ENCODE measurements at regions not wholly inside any gene's neighbourhood (a gene's known extent, or its start where the extent isn't known, plus 50 kb on each side); places are given as distances from the start of the nearest gene placed in this dataset.

DNA sequence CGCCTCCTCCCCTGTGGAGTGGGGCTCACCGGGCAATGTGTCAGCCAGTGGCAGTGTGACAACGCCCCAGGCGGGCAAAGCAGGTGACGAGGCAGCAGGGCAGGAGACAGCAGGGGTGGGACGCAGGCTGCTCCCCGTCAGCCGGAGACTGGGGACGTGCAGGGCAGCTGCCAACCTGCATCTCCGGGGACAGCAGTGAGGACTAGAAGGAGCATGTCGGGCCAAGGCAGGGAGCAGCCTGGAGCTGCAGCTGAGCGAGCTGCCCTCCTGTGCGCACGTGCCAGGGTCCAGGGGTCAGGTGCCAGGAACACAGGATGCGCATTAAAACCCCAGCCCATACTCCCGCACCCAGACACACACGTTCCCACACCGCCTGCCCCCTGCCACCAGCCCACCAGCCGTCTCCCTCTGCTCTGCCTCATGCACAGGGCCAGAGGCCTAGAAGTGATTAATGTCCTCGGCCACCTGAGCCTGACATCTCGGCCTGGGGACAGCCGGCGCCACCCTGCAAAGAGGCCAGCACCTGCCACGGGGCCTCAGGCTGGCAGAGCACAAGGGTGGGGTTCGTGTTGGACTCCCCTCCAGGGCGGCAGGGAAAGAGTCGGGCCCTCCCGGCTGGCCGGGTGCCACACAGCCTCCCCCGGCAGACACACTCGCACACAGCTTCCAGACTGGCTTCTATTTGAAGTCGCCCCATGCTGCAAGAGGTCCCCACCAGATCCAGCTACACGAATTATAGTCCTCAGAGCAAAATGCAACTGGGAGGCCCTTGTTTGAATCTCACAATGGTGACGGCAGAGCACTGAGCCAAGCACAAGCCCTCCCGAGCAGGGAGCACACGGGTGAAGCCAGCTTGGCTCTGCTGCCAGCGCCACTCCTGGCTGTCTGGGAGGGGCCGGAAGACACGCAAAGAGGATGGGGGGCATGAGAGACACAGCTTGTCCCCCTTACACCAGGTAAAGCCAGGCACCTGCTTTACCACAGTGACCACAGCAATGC lies 90.4 kb downstream of the RBFOX3 start:
- DNase-seq, result no peak

- DNase-seq, result no peak
Observed at GRCh38 chr17:79519601-79520000, 91.2 kb downstream of the RBFOX3 start.

- no peak for DNase-seq
Observed at GRCh38 chr17:79518585-79519523, 92.0 kb downstream of the RBFOX3 start.

DNA sequence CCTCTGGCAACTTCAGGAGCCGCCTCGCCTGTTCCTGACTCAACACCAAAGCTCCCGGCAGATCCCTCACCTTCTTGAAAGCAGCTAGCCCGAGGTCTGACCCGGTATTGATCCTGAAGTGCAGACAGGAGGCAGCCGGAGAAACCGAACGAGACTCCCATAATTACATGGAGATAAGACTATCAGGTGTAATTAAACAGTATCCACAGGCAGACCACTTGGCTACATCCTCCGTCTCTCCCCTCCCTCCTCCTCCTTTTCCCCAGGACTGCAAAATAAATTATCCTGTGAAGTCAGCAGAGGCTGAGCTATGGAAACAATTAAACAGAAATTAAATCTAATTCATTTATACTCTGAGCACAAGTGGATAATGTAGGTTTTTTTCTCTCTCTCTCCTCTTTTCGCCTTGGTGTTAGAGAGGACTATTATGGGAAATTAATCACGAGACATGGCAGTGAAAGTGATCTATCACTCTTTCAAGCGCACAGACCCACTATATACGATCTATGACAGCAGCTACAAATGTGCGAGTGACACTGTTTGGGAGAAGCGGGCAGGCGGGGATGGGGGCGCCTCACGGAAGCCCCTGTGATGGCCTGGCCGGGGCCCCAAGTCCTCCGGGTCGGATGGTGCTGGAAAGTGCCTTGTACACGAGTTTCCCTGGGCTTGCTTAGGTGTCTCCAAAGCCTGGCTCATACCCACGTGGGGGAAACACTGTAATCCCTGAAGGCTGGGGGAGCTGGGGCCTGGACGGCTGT lies 92.8 kb downstream of the RBFOX3 start:
- DNase-seq, result no peak

DNA sequence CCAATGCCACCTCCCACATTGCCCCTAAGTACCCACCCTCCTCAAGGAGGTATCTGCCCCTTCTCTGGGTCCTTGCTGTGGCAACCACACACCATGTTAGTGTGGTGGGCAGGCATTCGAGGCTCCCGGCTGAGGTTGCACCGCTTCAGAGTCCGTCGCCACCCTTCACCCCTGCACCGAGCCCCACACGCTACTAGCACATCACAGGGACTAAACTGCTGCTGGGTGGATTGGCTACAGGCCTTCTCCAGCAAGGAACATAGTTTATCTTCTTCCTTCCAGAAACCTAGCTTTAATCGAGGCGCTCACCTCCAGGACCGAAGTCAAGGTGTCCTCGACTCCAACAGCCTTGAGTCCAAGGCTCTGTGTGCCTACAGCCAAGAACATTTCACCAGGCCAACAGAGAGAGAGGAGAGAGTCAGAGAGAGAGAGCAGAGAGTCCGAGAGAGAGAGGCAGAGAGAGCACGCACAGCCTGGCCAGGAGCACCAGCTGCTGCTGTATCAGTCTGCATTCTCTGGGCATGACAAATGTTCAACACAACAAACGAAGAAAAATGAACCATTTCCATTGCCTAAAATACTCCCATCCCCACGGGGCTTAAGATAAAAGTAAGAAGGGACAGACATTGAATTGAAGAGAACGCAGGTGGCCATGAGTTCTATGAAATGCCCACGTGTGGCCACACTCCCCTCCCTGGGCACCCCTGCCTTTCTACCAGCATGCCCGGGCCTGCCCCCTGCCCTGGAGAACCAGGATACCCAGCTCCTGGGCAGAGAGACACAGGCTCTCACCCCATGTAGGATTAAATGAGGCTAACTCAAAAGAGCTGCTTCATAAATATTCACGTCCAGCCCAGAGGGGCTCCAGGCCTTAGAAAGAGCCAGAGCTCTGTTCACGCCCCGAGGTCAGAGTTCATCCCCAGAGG lies 94.9 kb downstream of the RBFOX3 start:
- DNase-seq, result no peak

DNA sequence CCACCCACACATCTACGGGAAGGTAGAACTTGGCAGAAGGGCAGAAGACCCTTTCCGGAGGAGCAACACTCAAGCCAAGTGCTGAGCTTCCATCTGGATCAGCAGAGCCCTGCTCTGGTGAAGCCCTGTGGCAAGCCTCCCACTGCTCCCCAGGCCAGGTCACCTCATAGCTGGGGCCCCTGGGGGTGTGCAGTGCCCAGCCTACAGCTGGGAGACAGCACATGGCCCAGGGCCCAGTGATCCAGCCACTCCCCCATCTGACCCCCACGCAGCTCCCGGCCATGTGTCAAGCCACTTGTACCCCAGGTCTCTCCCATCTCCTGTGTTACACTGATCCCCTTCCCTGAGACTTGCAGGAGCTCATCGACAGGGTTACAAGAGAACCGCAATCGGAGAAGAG lies 95.7 kb downstream of the RBFOX3 start:
- no peak for DNase-seq

GRCh38 chr17:79513820-79514535 lies 96.9 kb downstream of the RBFOX3 start:
- no peak for DNase-seq

DNA sequence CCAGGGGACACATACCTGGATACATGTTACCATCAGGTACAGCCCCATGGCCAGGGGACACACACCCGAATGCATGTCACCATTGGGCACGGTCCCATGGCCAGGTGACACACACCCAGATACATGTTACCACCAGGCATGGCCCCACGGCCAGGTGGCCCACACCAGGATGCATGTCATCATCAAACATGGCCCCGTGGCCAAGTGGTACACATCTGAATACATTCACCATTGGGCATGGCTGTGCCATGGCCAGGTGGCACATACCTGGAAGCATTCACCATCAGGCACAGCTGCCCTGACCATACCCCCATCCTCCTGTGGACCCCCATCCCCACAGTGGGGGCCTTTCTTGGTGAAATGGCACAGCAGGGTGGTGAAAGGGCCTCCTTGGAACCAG lies 97.6 kb downstream of the RBFOX3 start:
- DNase-seq, result no peak

DNA sequence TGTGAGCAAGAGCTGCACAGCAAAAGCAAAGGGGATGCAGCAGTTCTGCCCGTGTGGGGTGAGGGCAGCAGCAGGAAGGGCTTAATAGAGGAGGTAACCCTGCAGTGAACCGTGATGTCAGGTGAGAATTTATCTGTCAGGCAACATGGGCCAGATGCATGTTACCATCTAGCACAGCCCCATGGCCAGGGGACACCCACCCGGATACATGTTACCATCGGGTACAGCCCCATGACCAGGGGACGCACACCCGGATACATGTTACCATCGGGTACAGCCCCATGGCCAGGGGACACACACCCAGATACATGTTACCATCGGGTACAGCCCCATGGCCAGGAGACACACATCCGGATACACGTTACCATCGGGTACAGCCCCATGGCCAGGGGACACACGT lies 99.4 kb downstream of the RBFOX3 start:
- no peak for DNase-seq

GRCh38 chr17:79510071-79510470 lies 100.8 kb downstream of the RBFOX3 start:
- DNase-seq, result no peak

GRCh38 chr17:79509490-79509889 lies 101.4 kb downstream of the RBFOX3 start:
- DNase-seq, result no peak

- DNase-seq, result no peak
Observed at GRCh38 chr17:79509008-79509407, 101.8 kb downstream of the RBFOX3 start.

GRCh38 chr17:79508291-79508716 lies 102.5 kb downstream of the RBFOX3 start:
- DNase-seq, result no peak

DNA sequence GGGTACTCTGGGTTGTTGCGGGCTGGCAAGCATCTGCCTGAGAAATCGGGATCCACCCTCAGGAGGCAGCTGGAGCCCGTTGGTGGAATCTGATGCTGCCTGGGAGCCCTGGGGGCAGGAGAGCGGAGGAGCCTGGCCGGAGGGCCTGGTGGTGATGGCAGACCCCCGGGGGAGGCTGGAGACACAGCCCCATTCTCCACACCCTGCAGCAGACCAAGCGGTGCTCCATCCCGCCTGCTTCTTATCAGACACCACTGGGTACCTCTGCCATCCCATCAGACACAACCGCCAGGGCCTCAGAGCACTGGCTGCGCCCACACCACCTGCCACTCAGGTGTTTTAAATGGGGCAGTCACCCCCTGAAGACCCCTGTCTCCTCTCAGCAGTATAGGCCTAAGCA lies 103.9 kb downstream of the RBFOX3 start:
- no peak for DNase-seq

DNA sequence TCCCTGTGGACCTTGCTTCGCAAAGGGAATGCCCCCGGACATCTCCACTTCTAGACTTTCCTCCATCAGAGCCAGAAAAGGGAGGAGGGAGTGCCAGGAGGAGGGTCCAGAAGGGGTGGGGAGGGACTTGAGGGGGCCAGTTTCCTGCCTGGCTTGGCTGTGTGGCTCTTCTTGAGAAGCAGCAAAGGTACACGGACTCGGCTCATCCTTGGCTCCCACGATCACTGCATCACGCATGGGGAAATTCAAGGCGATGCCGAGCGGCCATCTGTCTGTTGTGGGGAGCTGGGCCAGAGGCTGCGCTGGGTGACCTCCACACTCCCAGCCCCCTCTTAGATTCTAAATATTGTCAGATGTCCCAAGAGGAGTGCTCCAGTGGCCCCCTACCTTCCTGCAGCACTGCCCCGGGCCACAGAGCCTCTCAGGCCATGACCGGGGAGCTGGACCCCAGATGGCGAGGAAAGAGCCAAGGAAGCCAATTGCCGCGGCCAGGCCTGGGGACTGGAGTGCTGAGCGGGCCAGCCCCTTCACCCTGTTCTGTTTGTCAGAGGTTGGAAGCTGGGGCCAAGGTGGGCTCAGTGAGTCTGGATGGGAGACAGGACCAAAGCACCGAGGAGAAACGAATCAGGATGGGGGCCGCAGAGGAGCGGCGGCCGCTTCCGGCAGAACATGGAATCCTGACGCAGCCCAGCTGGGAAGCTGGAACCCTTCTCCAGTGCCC lies 104.5 kb downstream of the RBFOX3 start:
- DNase-seq, result no peak

- no peak for DNase-seq
Observed at GRCh38 chr17:79505199-79505598, 105.7 kb downstream of the RBFOX3 start.

DNA sequence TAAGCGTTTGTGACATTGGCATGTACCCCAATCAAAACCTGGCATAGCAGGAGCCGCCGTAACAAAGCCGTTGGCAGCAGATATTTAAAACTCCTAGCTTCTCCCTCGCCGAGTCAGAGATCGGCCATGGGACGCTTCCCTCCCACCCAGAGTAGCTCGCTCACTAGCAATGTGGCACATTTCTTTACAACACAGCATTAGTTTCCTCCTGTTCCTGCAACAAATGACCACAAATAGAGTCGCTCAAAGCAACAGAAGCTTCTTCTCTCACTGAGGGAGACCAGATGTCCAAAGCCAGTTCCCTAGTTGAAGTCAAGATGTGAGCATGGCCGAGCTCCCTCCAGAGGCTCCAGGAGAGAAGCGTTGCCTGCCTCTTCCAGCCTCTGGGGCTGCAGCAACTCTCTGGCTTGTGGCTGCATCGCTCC lies 106.7 kb downstream of the RBFOX3 start:
- no peak for DNase-seq

DNA sequence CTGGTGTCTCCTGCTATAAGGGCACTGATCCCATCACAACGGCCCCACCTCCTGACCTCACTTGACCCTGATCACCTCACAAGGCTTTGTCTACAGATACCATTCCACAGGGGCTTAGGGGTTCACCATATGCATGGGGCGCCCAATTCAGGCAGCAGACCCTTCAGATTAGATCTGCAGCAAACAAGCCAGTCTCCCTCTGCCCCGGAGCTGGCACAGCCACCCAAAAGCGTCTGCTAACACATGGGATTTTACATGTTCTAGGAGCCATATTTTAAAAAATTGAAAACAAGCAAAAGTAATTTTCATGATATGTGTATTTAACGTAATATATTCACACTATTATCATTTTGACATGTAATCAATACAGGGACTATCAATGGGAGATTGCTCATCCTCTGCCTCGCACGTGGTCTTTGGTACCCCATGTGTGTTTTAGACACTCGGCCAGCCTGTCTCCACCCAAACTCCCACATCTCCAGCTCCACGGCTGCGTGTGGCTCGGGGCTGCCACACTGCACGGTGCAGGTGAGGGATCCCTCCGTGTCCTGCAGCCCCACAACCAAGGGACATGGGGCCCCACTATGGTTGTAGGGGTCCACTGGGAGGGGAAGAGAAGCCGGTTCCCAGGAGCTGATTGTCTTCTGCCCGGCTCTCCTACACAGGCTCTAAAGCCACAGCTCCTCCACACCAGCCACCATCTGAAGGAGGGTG lies 107.6 kb downstream of the RBFOX3 start:
- no peak for DNase-seq

DNA sequence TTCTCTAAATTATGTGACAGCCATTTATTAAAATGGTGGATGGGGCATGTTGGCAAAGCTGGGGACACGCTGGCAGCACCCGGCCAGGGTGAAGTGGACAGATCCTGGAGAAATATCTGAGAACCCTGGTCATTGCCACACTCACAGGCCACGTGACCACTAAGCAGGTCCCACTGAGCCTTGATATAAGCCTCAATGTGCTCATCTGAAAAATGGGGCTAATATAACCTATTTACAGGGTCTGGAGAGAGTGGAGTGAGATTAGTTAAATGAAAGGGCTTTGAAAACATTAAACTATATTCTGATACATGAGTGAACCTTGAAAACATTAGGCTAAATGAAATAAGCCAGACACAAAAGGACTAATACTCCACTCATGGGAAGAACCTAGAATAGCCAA lies 108.9 kb downstream of the RBFOX3 start:
- no peak for DNase-seq
